HEK293T (cell line): ENCODE measurements at regions not wholly inside any gene's neighbourhood (a gene's known extent, or its start where the extent isn't known, plus 50 kb on each side); places are given as distances from the start of the nearest gene placed in this dataset.
"Not testable (repeated sequence)": the region's sequence is repeated elsewhere in the genome, so short reads cannot be mapped to it uniquely, and the experiment has no call there.

Experiments used
- BHLHE40 ChIP-seq: fragments of 450-650 bp; IDR thresholded peaks from 2 replicates; pipeline ENCODE4 v1.6.1; 2016; ENCODE audit warnings: mild to moderate bottlenecking, moderate library complexity, borderline replicate concordance
- ELF4 ChIP-seq: fragments of 450-650 bp; IDR thresholded peaks from 2 replicates; pipeline ENCODE4 v1.6.1; 2017; ENCODE audit warnings: antibody characterized with exemption
- FOXK2 ChIP-seq: fragments of 450-650 bp; IDR thresholded peaks from 2 replicates; pipeline ENCODE4 v1.6.1; 2016; ENCODE audit warnings: mild to moderate bottlenecking
- FOXM1 ChIP-seq: fragments of 450-650 bp; IDR thresholded peaks from 2 replicates; pipeline ENCODE4 v1.6.1; 2017; ENCODE audit warnings: mild to moderate bottlenecking, borderline replicate concordance
- LEF1 ChIP-seq: fragments of 450-650 bp; IDR thresholded peaks from 2 replicates; pipeline ENCODE4 v1.6.1; 2017; ENCODE audit warnings: mild to moderate bottlenecking, borderline replicate concordance
- NFRKB ChIP-seq: fragments of 450-650 bp; IDR thresholded peaks from 2 replicates; pipeline ENCODE4 v1.6.1; 2016; ENCODE audit warnings: mild to moderate bottlenecking, moderate library complexity
- PKNOX1 ChIP-seq: fragments of 450-650 bp; IDR thresholded peaks from 2 replicates; pipeline ENCODE4 v1.6.1; 2016
- SP1 ChIP-seq: fragments of 450-650 bp; IDR thresholded peaks from 2 replicates; pipeline ENCODE4 v1.6.1; 2017
- SUZ12 ChIP-seq: fragments of 450-650 bp; IDR thresholded peaks from 2 replicates; pipeline ENCODE4 v1.6.1; 2016; ENCODE audit warnings: mild to moderate bottlenecking
- TARDBP ChIP-seq: fragments of 450-650 bp; IDR thresholded peaks from 2 replicates; pipeline ENCODE4 v1.6.1; 2016

GRCh38 chr6:27662212-27662611 lies 189.3 kb upstream of the ZNF184 start:
- not testable (repeated sequence) for TF ChIP-seq TARDBP, ELF4, FOXK2, PKNOX1, SUZ12, BHLHE40, SP1, LEF1, FOXM1, NFRKB
